GM18502 (cell line): ENCODE measurements at regions not wholly inside any gene's neighbourhood (a gene's known extent, or its start where the extent isn't known, plus 50 kb on each side); places are given as distances from the start of the nearest gene placed in this dataset.

Source experiments
- ATAC-seq: cut with Tn5 transposase; IDR thresholded peaks from one replicate; pipeline ENCODE4 v1.9.1; 2021; ENCODE audit warnings: mild to moderate bottlenecking; ENCODE audit not compliant: unreplicated experiment, poor library complexity

GRCh38 chr2:42928692-42929545, 136.5 kb upstream of the HAAO start:
- ATAC-seq, result no peak

- no peak for ATAC-seq
These were observed 135.8 kb upstream of the HAAO start for GRCh38 chr2:42928161-42928691.

GRCh38 chr2:42927334-42928160, 135.2 kb upstream of the HAAO start:
- no peak for ATAC-seq

- no peak for ATAC-seq
These were observed 134.3 kb upstream of the HAAO start for GRCh38 chr2:42926434-42927333.

- no peak for ATAC-seq
These were observed 133.5 kb upstream of the HAAO start for GRCh38 chr2:42925742-42926433.

- ATAC-seq, result no peak
These were observed 132.1 kb upstream of the HAAO start for GRCh38 chr2:42924418-42924886.

GRCh38 chr2:42923580-42924417, 131.4 kb upstream of the HAAO start:
- no peak for ATAC-seq

GRCh38 chr2:42922790-42923579, 130.6 kb upstream of the HAAO start:
- no peak for ATAC-seq

GRCh38 chr2:42922293-42922692, 129.9 kb upstream of the HAAO start:
- ATAC-seq, result no peak

- ATAC-seq, result no peak
These were observed 129.3 kb upstream of the HAAO start for GRCh38 chr2:42921721-42922120.

GRCh38 chr2:42921147-42921520, 128.8 kb upstream of the HAAO start:
- ATAC-seq, result no peak

- ATAC-seq, result no peak
These were observed 128.2 kb upstream of the HAAO start for GRCh38 chr2:42920446-42921146.

GRCh38 chr2:42918671-42919318, 126.4 kb upstream of the HAAO start:
- no peak for ATAC-seq

GRCh38 chr2:42918041-42918440, 125.7 kb upstream of the HAAO start:
- no peak for ATAC-seq

GRCh38 chr2:42917425-42917927, 125.1 kb upstream of the HAAO start:
- ATAC-seq, result no peak

GRCh38 chr2:42916324-42916723, 123.9 kb upstream of the HAAO start:
- ATAC-seq, result no peak

GRCh38 chr2:42914860-42915259, 122.5 kb upstream of the HAAO start:
- ATAC-seq, result no peak
